ENCODE measurements at regions not wholly inside any gene's neighbourhood (a gene's known extent, or its start where the extent isn't known, plus 50 kb on each side); places are given as distances from the start of the nearest gene placed in this dataset.

DNA sequence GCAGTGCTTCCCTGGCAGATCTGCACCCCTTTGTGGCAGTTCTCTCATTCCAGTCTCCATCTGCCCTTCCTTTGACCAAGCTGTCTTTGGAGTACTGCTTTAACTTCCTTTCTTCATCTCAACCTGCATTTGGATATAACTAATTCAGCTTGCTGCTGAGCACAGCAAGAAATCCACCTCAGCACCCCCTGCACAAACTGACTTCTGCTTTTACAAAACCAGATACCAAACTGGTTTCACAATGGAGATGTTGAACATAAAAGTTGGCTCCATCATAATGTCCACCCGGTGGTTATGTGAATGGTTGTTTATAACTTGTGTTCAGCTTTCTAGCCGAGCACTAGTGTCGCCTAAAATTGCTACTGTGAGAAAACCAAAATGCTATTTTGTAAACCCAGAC, 341.1 kb upstream of the SEMA6D start:
- POLR2A ChIA-PET (ENCODE audit: low non-redundant PET): no interaction called here
- Histone ChIP-seq H3K4me3 (ENCODE audit: low read depth, low read length, poor library complexity, severe bottlenecking) (no peak overlapping the region), H3K4me1 (ENCODE audit: insufficient read depth, low read length, poor library complexity, severe bottlenecking) (no peaks in the 10 kb centered on the region), H3K27ac (ENCODE audit: low read depth, low read length, poor library complexity, severe bottlenecking) (no peak overlapping the region), H3K27me3 (replicated peaks; ENCODE audit: insufficient read depth, low read depth, low read length, poor library complexity) (no peaks in the 10 kb centered on the region), H3K36me3 (ENCODE audit: insufficient read depth, low read length, poor library complexity, severe bottlenecking) (no peaks in the 10 kb centered on the region), H3K9me3 (ENCODE audit: low read depth, low read length, poor library complexity, severe bottlenecking) (no peaks in the 10 kb centered on the region)
- BruUV-seq (replicated peaks): no TSS peak
- intact Hi-C loops (cut with micrococcal nuclease; ENCODE audit: unreplicated experiment): no loop called here
- DNase-seq (ENCODE audit: low spot score): no peak
- CTCF ChIA-PET: no interaction called here
- TF ChIP-seq EZH2 (IDR thresholded peaks at IDR 0.05; ENCODE audit: borderline replicate concordance, low read depth, low read length, poor library complexity, severe bottlenecking): no peak
- TF ChIP-seq, protein P1, sequence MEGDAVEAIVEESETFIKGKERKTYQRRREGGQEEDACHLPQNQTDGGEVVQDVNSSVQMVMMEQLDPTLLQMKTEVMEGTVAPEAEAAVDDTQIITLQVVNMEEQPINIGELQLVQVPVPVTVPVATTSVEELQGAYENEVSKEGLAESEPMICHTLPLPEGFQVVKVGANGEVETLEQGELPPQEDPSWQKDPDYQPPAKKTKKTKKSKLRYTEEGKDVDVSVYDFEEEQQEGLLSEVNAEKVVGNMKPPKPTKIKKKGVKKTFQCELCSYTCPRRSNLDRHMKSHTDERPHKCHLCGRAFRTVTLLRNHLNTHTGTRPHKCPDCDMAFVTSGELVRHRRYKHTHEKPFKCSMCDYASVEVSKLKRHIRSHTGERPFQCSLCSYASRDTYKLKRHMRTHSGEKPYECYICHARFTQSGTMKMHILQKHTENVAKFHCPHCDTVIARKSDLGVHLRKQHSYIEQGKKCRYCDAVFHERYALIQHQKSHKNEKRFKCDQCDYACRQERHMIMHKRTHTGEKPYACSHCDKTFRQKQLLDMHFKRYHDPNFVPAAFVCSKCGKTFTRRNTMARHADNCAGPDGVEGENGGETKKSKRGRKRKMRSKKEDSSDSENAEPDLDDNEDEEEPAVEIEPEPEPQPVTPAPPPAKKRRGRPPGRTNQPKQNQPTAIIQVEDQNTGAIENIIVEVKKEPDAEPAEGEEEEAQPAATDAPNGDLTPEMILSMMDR (conservative IDR thresholded peaks at IDR 0.05; ENCODE audit: low read depth, low read length): no peak

- Histone ChIP-seq H3K36me3 (ENCODE audit: insufficient read depth, low read length, poor library complexity, severe bottlenecking) (no peaks in the 10 kb centered on the region), H3K4me1 (ENCODE audit: insufficient read depth, low read length, poor library complexity, severe bottlenecking) (no peaks in the 10 kb centered on the region), H3K4me3 (ENCODE audit: low read depth, low read length, poor library complexity, severe bottlenecking) (no peak overlapping the region), H3K9me3 (ENCODE audit: low read depth, low read length, poor library complexity, severe bottlenecking) (no peaks in the 10 kb centered on the region), H3K27me3 (replicated peaks; ENCODE audit: insufficient read depth, low read depth, low read length, poor library complexity) (no peaks in the 10 kb centered on the region), H3K27ac (ENCODE audit: low read depth, low read length, poor library complexity, severe bottlenecking) (no peak overlapping the region)
- ChIA-PET POLR2A (ENCODE audit: low non-redundant PET) (no interaction called here), CTCF (no interaction called here)
- intact Hi-C loops (cut with micrococcal nuclease; ENCODE audit: unreplicated experiment): no loop called here
- TF ChIP-seq EZH2 (IDR thresholded peaks at IDR 0.05; ENCODE audit: borderline replicate concordance, low read depth, low read length, poor library complexity, severe bottlenecking): no peak
- TF ChIP-seq, protein P1 (conservative IDR thresholded peaks at IDR 0.05; ENCODE audit: low read depth, low read length): no peak
- BruUV-seq (replicated peaks): no TSS peak
- no peak for DNase-seq (ENCODE audit: low spot score)
These were observed 339.8 kb upstream of the SEMA6D start for GRCh38 chr15:47377465-47377864.

DNA sequence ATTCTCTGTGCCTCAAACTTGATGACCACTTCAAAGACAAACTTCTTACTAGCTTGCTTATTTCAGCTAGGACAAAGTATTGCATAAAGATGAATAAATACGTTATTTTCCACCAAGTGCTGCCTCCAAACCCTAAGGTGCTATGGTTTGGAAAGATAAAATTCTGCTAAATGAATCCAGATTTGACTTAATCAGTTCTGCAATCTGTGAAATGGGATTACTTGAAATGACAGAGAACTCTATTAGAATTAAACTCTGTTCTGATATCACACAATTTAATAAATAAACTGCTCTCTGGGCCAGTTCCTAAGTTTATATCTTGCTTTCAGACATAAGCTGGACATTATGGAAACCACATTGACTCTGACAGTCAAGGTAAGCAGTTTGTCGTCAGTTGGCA, 338.8 kb upstream of the SEMA6D start:
- Histone ChIP-seq H3K27me3 (replicated peaks; ENCODE audit: insufficient read depth, low read depth, low read length, poor library complexity) (no peaks in the 10 kb centered on the region), H3K27ac (ENCODE audit: low read depth, low read length, poor library complexity, severe bottlenecking) (no peak overlapping the region), H3K4me1 (ENCODE audit: insufficient read depth, low read length, poor library complexity, severe bottlenecking) (peaks cover under 1% of the 10 kb centered on the region), H3K9me3 (ENCODE audit: low read depth, low read length, poor library complexity, severe bottlenecking) (no peaks in the 10 kb centered on the region), H3K36me3 (ENCODE audit: insufficient read depth, low read length, poor library complexity, severe bottlenecking) (no peaks in the 10 kb centered on the region), H3K4me3 (ENCODE audit: low read depth, low read length, poor library complexity, severe bottlenecking) (no peak overlapping the region)
- BruUV-seq (replicated peaks): no TSS peak
- POLR2A ChIA-PET (ENCODE audit: low non-redundant PET): no interaction called here
- TF ChIP-seq EZH2 (IDR thresholded peaks at IDR 0.05; ENCODE audit: borderline replicate concordance, low read depth, low read length, poor library complexity, severe bottlenecking): no peak
- TF ChIP-seq, protein P1 (conservative IDR thresholded peaks at IDR 0.05; ENCODE audit: low read depth, low read length): no peak
- no peak for DNase-seq (ENCODE audit: low spot score)
- CTCF ChIA-PET: no interaction called here
- intact Hi-C loops (cut with micrococcal nuclease; ENCODE audit: unreplicated experiment): no loop called here
